HT-29 (cell line): ENCODE measurements at regions not wholly inside any gene's neighbourhood (a gene's known extent, or its start where the extent isn't known, plus 50 kb on each side); places are given as distances from the start of the nearest gene placed in this dataset.
"Not testable (repeated sequence)": the region's sequence is repeated elsewhere in the genome, so short reads cannot be mapped to it uniquely, and the experiment has no call there.

Experiments used
- DNase-seq: peaks from one replicate; pipeline ENCODE4 v3.0.0-alpha.2; 2015; ENCODE audit warnings: low spot score

GRCh38 chr4:45482346-45482745 is 641.5 kb downstream of the GABRG1 start:
- no peak for DNase-seq

DNA sequence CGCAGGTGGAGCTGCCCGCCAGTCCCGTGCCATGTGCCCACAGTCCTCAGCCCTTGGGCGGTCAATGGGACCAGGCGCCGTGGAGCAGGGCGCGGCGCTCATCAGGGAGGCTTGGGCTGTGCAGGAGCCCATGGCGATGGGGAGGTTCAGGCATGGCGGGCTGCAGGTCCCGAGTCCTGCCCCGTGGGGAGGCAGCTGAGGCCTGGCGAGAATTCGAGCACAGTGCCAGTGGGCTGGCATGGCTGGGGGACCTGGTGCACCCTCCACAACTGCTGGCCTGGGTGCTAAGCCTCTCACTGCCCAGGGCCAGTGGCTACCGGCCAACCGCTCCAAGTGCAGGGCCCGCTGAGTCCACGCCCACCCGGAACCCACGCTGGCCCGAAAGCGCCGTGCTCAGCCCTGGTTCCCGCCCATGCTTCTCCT is 646.5 kb downstream of the GABRG1 start:
- DNase-seq = no peak

DNA sequence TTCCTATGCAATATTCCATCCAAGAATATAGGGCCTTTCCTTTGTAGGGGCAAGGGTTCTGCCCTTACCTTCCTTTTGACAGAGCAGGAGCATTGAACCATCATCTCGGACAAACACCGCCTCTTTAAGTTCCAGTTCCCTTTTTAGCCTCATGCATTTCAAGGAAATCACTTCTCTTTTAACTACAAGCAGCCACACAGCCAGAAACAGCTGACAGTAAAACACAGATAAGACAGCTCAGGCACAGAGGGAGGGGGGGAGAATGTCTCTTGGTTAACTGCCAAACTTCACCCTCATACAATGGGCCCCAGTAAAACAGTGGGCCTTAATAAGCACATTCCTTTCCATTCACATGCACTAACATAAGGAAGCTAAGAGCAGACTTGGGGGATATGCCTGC is 648.3 kb downstream of the GABRG1 start:
- DNase-seq = no peak

GRCh38 chr4:45472490-45472889 is 651.4 kb downstream of the GABRG1 start:
- DNase-seq = no peak

GRCh38 chr4:45471335-45471734 is 652.5 kb downstream of the GABRG1 start:
- DNase-seq = no peak

- DNase-seq = no peak
Measured at GRCh38 chr4:45467157-45467556, 656.7 kb downstream of the GABRG1 start.

DNA sequence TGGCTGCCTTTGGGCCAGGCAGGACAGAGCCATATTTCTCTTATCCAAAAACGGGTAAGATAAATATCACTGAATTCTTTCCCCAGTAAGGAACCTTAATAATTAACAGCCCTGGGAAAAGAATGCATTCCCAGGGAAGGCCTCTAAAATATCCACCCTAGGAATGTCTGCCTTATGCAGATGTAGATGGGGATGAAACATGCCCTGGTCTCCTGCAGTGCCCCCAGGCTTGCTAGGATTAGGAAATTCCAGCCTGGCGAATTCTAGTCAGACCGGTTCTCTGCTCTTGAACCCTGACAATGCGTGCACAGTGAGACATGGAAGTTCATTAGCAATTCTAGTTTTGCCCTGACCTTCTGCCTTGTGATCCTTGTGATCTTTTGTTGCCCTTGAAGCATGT is 663.7 kb downstream of the GABRG1 start:
- DNase-seq = not testable (repeated sequence)

GRCh38 chr4:45455217-45455616 is 668.6 kb downstream of the GABRG1 start:
- DNase-seq = no peak

- DNase-seq = peak; percentile 47
Measured at GRCh38 chr4:45453258-45453853, 670.5 kb downstream of the GABRG1 start.

GRCh38 chr4:45442466-45442865 is 681.4 kb downstream of the GABRG1 start:
- DNase-seq = peak; percentile 29

DNA sequence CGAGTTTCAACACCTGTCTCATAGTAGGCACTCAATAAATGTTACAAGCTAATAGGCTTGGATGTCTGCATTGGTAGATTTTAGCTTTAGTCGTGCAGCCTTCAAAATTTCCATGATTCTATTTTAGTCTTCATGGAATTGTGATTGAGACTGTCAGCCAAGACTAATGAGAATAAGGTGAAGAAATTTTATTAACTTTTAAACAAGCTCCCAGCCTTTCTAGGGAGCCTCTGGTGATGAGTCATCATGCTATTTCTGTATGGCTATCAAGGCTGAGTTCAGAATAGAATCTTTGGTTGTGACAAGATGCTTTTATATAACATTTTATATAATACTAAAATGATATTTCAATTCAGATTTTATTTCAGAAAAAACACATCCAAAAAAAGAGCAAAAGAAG is 685.8 kb downstream of the GABRG1 start:
- no peak for DNase-seq

DNA sequence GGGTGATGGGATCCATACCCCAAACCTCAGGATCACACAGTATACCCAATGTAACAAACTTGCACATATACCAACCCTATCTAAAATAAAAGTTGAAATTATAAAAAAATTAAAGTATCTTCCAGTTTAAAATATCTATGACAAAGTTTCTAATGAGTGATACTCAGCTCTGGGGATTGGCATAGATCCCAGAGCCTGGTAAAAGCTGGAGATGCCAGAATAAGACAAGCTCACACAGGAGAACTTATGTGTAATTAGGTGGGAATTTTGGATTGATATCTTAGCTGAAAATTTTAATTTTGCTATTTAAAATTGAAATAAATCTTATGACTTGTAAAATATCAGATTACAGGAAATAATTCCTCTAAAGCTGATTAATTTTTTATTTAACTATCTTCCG is 686.5 kb downstream of the GABRG1 start:
- no peak for DNase-seq

DNA sequence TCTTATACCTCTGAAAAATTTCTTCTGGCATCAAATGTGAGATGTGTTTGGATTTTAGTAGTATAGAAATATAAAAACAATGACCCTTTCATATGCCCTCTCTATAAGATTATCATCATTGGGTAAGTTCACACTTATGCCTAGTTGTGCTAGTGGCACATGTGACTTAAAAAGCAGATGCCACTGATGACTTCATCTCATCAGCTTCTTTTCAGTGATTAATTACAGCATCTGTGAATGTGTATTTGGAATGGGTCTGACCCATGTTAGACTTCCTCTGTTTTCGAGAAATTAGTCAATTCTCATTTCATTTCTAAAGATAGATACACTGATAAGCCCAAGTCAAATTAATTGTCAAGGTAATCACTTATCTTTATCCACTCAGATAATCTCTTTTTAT is 698.7 kb downstream of the GABRG1 start:
- no peak for DNase-seq

DNA sequence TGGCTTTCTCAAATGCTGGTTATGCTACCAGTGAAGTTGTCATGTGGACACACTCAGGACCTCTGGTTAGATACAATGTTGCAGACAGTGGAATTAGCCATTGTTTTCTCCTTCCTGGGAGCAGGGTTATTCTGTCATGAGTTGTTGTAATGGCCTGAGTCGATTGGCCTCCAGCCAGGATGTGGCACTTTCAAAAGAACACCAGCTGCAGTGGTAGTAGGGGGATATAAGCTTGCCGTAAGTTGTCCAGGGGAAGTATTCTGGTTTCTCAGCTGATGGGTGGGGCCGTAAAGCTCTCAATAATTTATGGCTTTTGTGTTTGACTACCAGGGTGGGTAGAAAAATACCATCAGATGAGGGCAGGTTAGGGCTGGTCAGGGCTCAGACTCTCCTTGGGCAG is 697.5 kb upstream of the GNPDA2 start:
- DNase-seq = no peak

- not testable (repeated sequence) for DNase-seq
Measured at GRCh38 chr4:45420091-45420674, 693.8 kb upstream of the GNPDA2 start.

GRCh38 chr4:45410701-45411210 is 684.4 kb upstream of the GNPDA2 start:
- DNase-seq = no peak

DNA sequence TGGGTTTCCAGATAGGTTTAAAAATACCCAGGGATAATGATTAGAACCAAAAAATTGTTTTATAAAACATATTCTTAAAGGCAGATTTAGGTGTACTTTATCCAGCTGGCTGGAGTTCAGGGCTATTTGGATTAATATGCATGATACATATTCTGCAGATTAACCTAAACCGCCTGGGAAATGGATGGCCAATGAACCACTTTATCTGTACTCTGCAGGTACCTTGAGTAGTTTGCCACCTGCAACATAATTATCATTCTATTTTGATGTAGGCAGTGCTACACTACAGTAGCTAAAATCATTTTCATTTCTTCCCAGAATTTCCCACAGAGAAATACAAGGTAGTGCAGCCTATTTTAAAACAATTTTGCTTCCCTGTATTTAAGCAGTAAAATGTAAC is 683.2 kb upstream of the GNPDA2 start:
- DNase-seq = no peak

DNA sequence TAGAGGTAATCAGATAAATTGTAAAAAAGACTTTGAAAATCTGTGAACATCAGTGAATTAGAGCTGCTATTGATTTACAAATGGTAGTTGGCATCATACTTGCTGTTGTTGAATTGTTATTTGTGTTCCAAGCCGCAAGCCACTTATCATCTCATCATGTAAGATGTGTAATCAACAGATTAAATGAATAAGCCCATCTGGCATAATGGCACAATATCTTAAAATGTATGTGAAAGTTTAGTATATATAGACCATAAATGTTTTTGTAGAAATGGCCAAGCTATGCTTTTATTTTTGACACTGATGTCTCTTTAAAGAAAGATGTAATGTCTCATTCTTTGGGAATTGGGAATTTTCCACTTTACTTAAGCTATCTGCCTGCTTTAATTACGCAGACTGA is 682.6 kb upstream of the GNPDA2 start:
- no peak for DNase-seq

GRCh38 chr4:45399116-45399515 is 672.8 kb upstream of the GNPDA2 start:
- DNase-seq = no peak

- no peak for DNase-seq
Measured at GRCh38 chr4:45385306-45385705, 659.0 kb upstream of the GNPDA2 start.

- DNase-seq = no peak
Measured at GRCh38 chr4:45370408-45370807, 644.1 kb upstream of the GNPDA2 start.

DNA sequence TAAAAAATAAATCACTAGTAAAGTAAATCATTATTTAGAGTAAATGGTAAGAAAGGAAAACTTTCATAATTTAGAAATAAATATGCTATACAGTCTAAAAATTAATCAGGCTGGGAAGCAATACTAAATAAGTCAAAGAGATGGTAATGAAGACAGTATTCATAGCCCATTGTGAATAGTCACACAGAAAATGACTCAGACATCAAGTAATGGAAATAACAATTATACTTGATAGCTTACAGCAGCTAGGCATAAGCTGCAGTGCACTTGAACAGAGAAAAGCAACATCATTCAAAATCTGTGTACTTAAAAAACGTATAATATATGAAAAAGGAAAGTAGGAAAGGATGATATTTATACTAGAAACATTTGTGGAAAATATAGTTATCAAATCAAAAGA is 642.5 kb upstream of the GNPDA2 start:
- no peak for DNase-seq

DNA sequence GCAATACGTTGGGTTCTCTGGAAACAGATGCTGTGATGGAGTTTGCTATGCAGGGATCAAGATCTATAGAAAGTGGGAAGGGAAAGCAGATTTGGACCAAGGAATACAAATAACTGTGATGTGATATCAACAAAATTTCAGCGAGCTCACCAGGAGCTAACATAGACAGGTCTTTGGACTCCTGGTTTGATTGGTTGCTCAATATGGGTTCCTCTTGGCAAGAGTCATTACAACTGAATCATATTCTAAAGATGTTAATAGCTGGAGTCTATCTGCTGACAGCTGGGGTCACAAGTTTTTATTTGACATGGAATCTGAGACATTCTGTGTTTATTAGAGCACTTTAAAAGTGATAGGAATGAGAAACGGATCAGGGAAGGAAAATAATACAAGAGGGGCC is 637.6 kb upstream of the GNPDA2 start:
- no peak for DNase-seq
